Breast epithelium (tissue), 3 donors: ENCODE measurements at regions not wholly inside any gene's neighbourhood (a gene's known extent, or its start where the extent isn't known, plus 50 kb on each side); places are given as distances from the start of the nearest gene placed in this dataset.

Experiments
- CTCF ChIP-seq, 3 donors: fragments of 450-650 bp; IDR thresholded peaks; one replicate each; pipeline ENCODE4 v1.5.1; 2016 to 2017; ENCODE audit warnings: antibody characterized with exemption in 3 of 3, mild to moderate bottlenecking in 3 of 3, moderate library complexity in 3 of 3
- POLR2A ChIP-seq: fragments of 450-650 bp; IDR thresholded peaks from one replicate; pipeline ENCODE4 v1.6.1; 2016; ENCODE audit warnings: antibody characterized with exemption, mild to moderate bottlenecking, moderate library complexity

GRCh38 chr5:117286813-117287212 is 712.2 kb upstream of the SEMA6A start:
- TF ChIP-seq CTCF (IDR thresholded peaks at IDR 0.05) (no peak), POLR2A (no peak)
